AG04449 (cell line): ENCODE measurements at regions not wholly inside any gene's neighbourhood (a gene's known extent, or its start where the extent isn't known, plus 50 kb on each side); places are given as distances from the start of the nearest gene placed in this dataset.

ENCODE experiments used
- CTCF ChIA-PET: fragments of 350-600 bp; formaldehyde crosslinking; extraction: SDS; loops from one replicate; lab custom pipeline; 2021; ENCODE audit warnings: antibody characterized with exemption; lab: Yijun Ruan, JAX
- POLR2A ChIA-PET: fragments of 400-600, 350-600 bp; formaldehyde crosslinking; extraction: SDS; loops from one replicate; lab custom pipeline; 2020; ENCODE audit warnings: antibody characterized with exemption, inconsistent platforms; lab: Yijun Ruan, JAX
- DNase-seq: peaks from one replicate; pipeline ENCODE4 v3.0.0-alpha.2; 2010; ENCODE audit warnings: low read depth, low spot score
- H3K4me3 ChIP-seq: 2 replicates; pipeline ENCODE4 v1.5.1; 2011; ENCODE audit warnings: low read depth, mild to moderate bottlenecking, control low read depth, low read length
- CTCF ChIP-seq: IDR thresholded peaks from one replicate; pipeline ENCODE4 v1.5.1; 2011; ENCODE audit warnings: mild to moderate bottlenecking, moderate library complexity, low read length, control low read depth, inconsistent platforms; ENCODE audit not compliant: insufficient read depth; ENCODE audit errors: missing control alignments

- no peak for DNase-seq
- POLR2A ChIA-PET = no interaction called here
- CTCF ChIA-PET = no interaction called here
These were observed 270.3 kb downstream of the DTHD1 start for GRCh38 chr4:36551697-36552214.

GRCh38 chr4:36553029-36553428 is 271.6 kb downstream of the DTHD1 start:
- CTCF ChIA-PET = no interaction called here
- H3K4me3 ChIP-seq = no peak overlapping the region
- no peak for TF ChIP-seq CTCF
- DNase-seq = no peak
- POLR2A ChIA-PET = no interaction called here

More at GRCh38 chr4:36551697-36552214, 270.3 kb downstream of the DTHD1 start:
- TF ChIP-seq CTCF = no peak
- no peak overlapping the region for H3K4me3 ChIP-seq

- ChIA-PET CTCF (no interaction called here), POLR2A (no interaction called here)
- TF ChIP-seq CTCF = no peak
- DNase-seq = no peak
- H3K4me3 ChIP-seq = no peak overlapping the region
These were observed 272.0 kb downstream of the DTHD1 start for GRCh38 chr4:36553453-36553852.

GRCh38 chr4:36556984-36557383 is 275.6 kb downstream of the DTHD1 start:
- ChIA-PET POLR2A (no interaction called here), CTCF (no interaction called here)
- no peak for DNase-seq
- H3K4me3 ChIP-seq = no peak overlapping the region
- TF ChIP-seq CTCF = no peak

- POLR2A ChIA-PET = no interaction called here
- no peak for DNase-seq
- H3K4me3 ChIP-seq = no peak overlapping the region
- TF ChIP-seq CTCF = no peak
- CTCF ChIA-PET = no interaction called here
These were observed 287.2 kb downstream of the DTHD1 start for GRCh38 chr4:36568575-36568974.

- DNase-seq = no peak
- H3K4me3 ChIP-seq = no peak overlapping the region
- ChIA-PET POLR2A (no interaction called here), CTCF (no interaction called here)
- no peak for TF ChIP-seq CTCF
These were observed 292.0 kb downstream of the DTHD1 start for GRCh38 chr4:36573441-36573840.
